Stomach (tissue), 8 donors: ENCODE measurements at regions not wholly inside any gene's neighbourhood (a gene's known extent, or its start where the extent isn't known, plus 50 kb on each side); places are given as distances from the start of the nearest gene placed in this dataset.

Experiments
- DNase-seq, 2 donors: peaks; one replicate each; pipeline versions ENCODE4 v3.0.0 to v3.0.0-alpha.2; 2013 to 2019
- H3K27ac ChIP-seq, 5 donors: fragments of 200-600 bp in 4 of 5; sonication (generic) in 4 of 5; one replicate each; pipeline ENCODE4 v1.5.1; 2013 to 2019; ENCODE audit warnings: mild to moderate bottlenecking in 1 of 5, moderate library complexity in 1 of 5
- H3K27me3 ChIP-seq, 3 donors: fragments of 200-600 bp; sonication (generic); one replicate each; pipeline ENCODE4 v1.5.1; 2017 to 2019; ENCODE audit warnings: mixed run types in 1 of 3
- H3K36me3 ChIP-seq, 4 donors: fragments of 200-600 bp; sonication (generic); 1 replicate in 3 of 4; 2 replicates in 1 of 4; pipeline ENCODE4 v1.5.1; 2016 to 2019
- H3K4me1 ChIP-seq, 4 donors: fragments of 200-600 bp; sonication (generic); one replicate each; pipeline ENCODE4 v1.5.1; 2016 to 2019
- H3K4me3 ChIP-seq, 4 donors: fragments of 200-600 bp; sonication (generic) in 3 of 4; one replicate each; pipeline ENCODE4 v1.5.1; 2016 to 2019; ENCODE audit warnings: mild to moderate bottlenecking in 1 of 4
- H3K9me3 ChIP-seq, 4 donors: fragments of 200-600 bp; sonication (generic); one replicate each; pipeline ENCODE4 v1.5.1; 2016 to 2019
- CTCF ChIP-seq, 7 experiments: fragments of 450-650 bp in 4 of 7; fragments of 200-600 bp in 3 of 7; sonication (generic) in 3 of 7; IDR thresholded peaks; one replicate each; pipeline ENCODE4 v1.5.1; 2016 to 2019; ENCODE audit warnings: antibody characterized with exemption in 7 of 7, control low read depth in 2 of 7, mild to moderate bottlenecking in 1 of 7
- EP300 ChIP-seq: sonication (generic); formaldehyde crosslinking; IDR thresholded peaks from one replicate; pipeline ENCODE4 v1.6.1; 2017; ENCODE audit warnings: antibody characterized with exemption
- POLR2A ChIP-seq, 4 donors: fragments of 450-650 bp; IDR thresholded peaks; one replicate each; pipeline ENCODE4 v1.6.1; 2016; ENCODE audit warnings: antibody characterized with exemption in 4 of 4, control low read depth in 2 of 4, mild to moderate bottlenecking in 1 of 4, moderate library complexity in 1 of 4
- POLR2AphosphoS5 ChIP-seq, 3 donors: sonication (generic); formaldehyde crosslinking; IDR thresholded peaks; one replicate each; pipeline ENCODE4 v1.6.1; 2016; ENCODE audit warnings: antibody characterized with exemption in 3 of 3
- WGBS, 5 donors: extraction: QIAGEN DNeasy Blood & Tissue Kit in 3 of 5; methylation state at CpG; one replicate each; pipeline versions ENCODE4 v1.1.5 to v1.1.7; 2013 to 2018; 5-methylcytosine and 5-hydroxymethylcytosine counted together
- intact Hi-C: fragments of 100-400 bp; cut with DNase I; formaldehyde crosslinking; loops from one replicate; pipeline ENCODE4 v1.15.1; 2023; ENCODE audit warnings: low total_unique reads
- donor health status: healthy with polysubstance abuse.
- donor health status: Bipolar disorder and iron deficiency.
- donor health status: healthy.

- Histone ChIP-seq H3K27me3 (peaks cover 0 to 34% (median 0%) of the 10 kb centered on the region in 3 donors), H3K4me1 (no peaks in the 10 kb centered on the region), H3K27ac (no peak overlapping the region), H3K9me3 (peaks cover 0 to 8% (median 6%) of the 10 kb centered on the region in 4 donors), H3K36me3 (no peaks in the 10 kb centered on the region), H3K4me3 (no peak overlapping the region)
- WGBS, 5 donors: 72 to 76% (median 73%) methylated on average over 17 to 19 of the region's 19 CpGs
- TF ChIP-seq EP300 (no peak), POLR2AphosphoS5 (IDR thresholded peaks at IDR 0.05) (no peak), POLR2A (IDR thresholded peaks at IDR 0.05) (no peak), CTCF (IDR thresholded peaks at IDR 0.05) (no peak)
- no peak for DNase-seq
- intact Hi-C loops: no loop called here
These were observed 92.5 kb upstream of the SIM2 start for GRCh38 chr21:36606287-36606982.

GRCh38 chr21:36606983-36607325 is 92.0 kb upstream of the SIM2 start:
- no peak overlapping the region for H3K4me3 ChIP-seq
- intact Hi-C loops: no loop called here
- H3K27me3 ChIP-seq: peaks cover 0 to 34% (median 0%) of the 10 kb centered on the region in 3 donors
- TF ChIP-seq CTCF (IDR thresholded peaks at IDR 0.05): no peak
- TF ChIP-seq POLR2AphosphoS5 (IDR thresholded peaks at IDR 0.05): no peak
- no peak for TF ChIP-seq EP300
- TF ChIP-seq POLR2A (IDR thresholded peaks at IDR 0.05): no peak
- no peak overlapping the region for H3K27ac ChIP-seq
- no peaks in the 10 kb centered on the region for H3K36me3 ChIP-seq
- no peak for DNase-seq
- no peaks in the 10 kb centered on the region for H3K4me1 ChIP-seq
- 82 to 92% (median 89%) methylated on average over 6 of the region's 6 CpGs for WGBS, 5 donors
- H3K9me3 ChIP-seq: peaks cover 0 to 8% (median 6%) of the 10 kb centered on the region in 4 donors

- Histone ChIP-seq H3K4me1 (peaks cover 0 to 5% (median 0%) of the 10 kb centered on the region in 4 donors), H3K9me3 (peaks cover 0 to 8% (median 6%) of the 10 kb centered on the region in 4 donors), H3K27ac (no peak overlapping the region), H3K27me3 (peaks cover 0 to 35% (median 0%) of the 10 kb centered on the region in 3 donors), H3K4me3 (no peak overlapping the region), H3K36me3 (no peaks in the 10 kb centered on the region)
- WGBS, 5 donors: 53 to 69% (median 61%) methylated on average over 8 of the region's 8 CpGs
- intact Hi-C loops: no loop called here
- TF ChIP-seq POLR2A (IDR thresholded peaks at IDR 0.05) (no peak), POLR2AphosphoS5 (IDR thresholded peaks at IDR 0.05) (no peak), EP300 (no peak), CTCF (IDR thresholded peaks at IDR 0.05) (no peak)
- DNase-seq: no peak
These were observed 90.6 kb upstream of the SIM2 start for GRCh38 chr21:36608041-36608896.

GRCh38 chr21:36608897-36609225 is 90.1 kb upstream of the SIM2 start:
- H3K9me3 ChIP-seq: peaks cover 0 to 11% (median 6%) of the 10 kb centered on the region in 4 donors
- DNase-seq: no peak
- TF ChIP-seq CTCF (IDR thresholded peaks at IDR 0.05) (no peak), EP300 (no peak), POLR2AphosphoS5 (IDR thresholded peaks at IDR 0.05) (no peak), POLR2A (IDR thresholded peaks at IDR 0.05) (no peak)
- no peaks in the 10 kb centered on the region for H3K36me3 ChIP-seq
- H3K4me3 ChIP-seq: no peak overlapping the region
- peaks cover 0 to 41% (median 0%) of the 10 kb centered on the region in 3 donors for H3K27me3 ChIP-seq
- intact Hi-C loops: no loop called here
- peaks cover 0 to 7% (median 0%) of the 10 kb centered on the region in 4 donors for H3K4me1 ChIP-seq
- no peak overlapping the region for H3K27ac ChIP-seq
- WGBS, 5 donors: 86 to 100% (median 94%) methylated on average over 1 of the region's 1 CpG
